NCI-H1092 (cell line): ENCODE measurements at regions not wholly inside any gene's neighbourhood (a gene's known extent, or its start where the extent isn't known, plus 50 kb on each side); places are given as distances from the start of the nearest gene placed in this dataset.
A peak's percentile ranks its signal among the peaks of the same experiment; 100 is the strongest.
"Not testable (repeated sequence)": the region's sequence is repeated elsewhere in the genome, so short reads cannot be mapped to it uniquely, and the experiment has no call there.

ENCODE experiments used
- DNase-seq: peaks from one replicate; lab custom pipeline; 2025; lab: John Stamatoyannopoulos, UW

DNA sequence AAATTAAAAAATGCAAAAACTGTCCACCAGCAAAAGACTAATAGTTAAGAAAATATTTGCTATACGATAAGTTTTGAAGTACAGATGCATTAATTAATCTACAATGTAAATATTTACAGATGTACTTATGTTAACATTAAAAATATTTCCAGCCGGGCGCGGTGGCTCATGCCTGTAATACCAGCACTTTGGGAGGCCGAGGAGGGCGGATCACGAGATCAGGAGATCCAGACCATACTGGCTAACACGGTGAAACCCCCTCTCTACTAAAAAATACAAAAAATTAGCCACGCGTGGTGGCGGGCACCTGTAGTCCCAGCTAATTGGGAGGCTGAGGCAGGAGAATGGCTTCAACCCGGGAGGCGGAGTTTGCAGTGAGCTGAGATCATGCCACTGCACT lies 982.8 kb downstream of the SLC6A15 start:
- not testable (repeated sequence) for DNase-seq

DNA sequence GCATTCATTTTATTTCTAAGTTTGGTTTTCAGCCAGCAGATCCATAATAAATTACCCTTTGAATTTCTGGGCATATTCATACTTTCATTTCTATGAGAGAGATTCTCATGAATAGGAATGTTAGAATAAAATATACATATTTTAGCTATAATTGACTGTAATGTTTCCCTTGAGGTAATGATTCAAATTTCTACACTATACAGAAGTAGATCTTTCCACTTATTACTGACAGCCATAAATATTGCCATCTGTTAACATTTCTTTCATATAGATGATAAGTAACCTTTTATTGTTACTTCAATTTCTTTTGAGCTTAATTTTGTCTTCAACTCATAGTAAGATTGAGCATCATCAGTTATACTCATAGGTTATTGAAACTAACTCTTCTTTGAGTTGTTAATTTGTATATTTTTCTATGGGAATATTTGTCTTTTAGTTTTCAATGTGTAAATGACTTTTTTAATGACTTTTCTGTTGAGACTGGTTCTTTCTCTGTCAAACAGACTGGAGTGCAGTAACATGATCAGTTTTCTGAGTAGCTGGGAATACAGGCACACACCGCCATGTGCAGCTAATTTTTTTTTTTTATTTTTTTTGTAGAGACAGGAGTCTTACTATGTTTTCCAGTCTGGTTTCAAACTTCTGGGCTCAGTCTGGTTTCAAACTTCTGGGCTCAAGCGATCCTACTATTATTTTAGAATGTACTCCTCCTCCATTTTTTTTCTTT lies 991.6 kb downstream of the SLC6A15 start:
- DNase-seq, result no peak

DNA sequence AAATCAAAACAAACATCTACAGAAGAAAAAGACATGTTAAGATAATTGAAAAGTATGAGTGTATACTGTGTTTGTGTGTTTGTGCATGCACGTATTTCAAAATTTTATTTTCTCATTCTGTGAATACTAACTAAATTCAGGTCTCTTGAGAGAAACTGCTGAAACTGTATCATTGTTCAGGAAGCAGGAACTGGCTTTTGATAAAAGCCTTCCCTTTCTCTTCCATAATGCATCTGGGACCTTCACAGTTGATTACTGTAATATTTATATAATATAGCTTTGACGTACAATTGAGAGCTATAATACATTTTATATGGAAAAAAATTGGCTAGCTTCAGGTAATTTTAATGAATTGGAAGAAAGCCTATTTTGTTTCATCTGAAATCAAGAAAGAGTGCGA lies 993.5 kb downstream of the SLC6A15 start:
- DNase-seq, result no peak

DNA sequence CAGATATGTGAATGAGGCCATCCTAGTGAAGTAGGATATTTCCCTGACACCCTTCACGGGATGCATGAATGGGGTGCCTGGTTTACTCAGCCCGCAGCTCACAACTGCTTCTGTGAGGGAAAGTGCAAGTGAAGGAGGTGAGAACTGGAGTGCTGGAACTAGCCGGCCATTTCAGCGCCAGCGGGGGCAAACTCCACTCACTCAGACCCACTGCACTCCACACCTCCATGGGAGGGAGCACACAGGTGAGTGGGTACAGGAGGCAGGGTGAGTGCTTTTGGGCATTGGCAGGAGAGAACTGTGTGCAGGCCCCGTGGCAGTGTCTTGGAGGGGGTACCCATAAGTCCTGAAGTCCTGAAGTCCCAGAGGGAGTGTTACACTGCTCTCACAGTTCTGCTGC lies 1008.4 kb downstream of the SLC6A15 start:
- no peak for DNase-seq

DNA sequence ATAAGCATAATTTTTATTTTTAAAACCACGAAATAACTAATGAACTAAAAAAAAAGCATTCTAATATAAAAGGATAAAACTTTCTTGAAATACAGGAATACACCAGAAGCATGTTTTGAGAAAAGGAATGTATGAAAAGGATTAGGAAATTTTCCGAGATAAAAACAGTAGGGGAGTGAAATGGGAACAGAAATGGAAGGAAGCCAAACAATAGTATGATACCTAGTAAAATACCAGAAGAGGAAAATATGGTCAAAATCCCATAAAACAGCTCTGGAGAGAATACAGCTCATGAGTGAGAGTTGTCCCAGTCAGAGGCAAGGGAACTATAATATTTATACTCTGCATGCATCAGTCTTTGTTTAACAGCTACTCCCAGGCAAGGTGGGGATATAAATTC lies 1016.2 kb downstream of the SLC6A15 start:
- DNase-seq, result no peak

DNA sequence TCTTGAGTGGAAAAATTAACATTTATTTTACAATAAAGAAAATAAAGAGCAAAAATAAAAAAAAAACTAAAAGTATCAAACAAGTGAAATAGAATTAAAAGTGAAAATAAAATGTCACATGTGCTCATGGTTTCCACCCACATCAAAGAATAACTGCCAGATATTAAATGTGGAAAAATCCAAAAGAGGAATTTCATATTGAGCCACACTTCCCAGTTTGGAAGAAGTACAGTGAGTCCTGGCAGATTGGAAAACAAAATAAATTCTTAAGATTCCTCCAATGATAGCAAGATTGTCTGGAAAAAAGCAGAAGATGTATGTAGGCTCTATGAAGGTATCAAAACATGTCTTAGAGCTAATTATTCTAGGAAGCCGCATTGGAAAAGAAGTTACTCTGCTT lies 1019.5 kb downstream of the SLC6A15 start:
- no peak for DNase-seq

DNA sequence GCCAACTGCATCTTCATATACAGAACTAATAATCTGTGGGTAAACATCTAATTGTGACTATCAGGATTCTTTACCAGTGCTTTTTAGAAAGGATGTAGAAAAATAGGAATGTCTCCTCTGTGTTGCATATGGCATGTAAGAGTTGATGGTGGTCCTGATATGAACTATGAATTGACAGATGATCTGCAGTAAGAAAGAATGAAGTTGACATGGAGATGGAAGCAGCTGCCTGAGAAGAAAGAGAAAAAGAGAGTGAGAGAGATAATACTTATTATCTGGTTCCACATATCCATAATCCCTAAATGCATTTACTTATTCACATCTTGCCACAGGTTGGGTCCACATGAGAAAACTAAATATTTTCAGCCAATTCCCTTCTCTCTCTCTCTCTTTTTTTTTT lies 1022.9 kb downstream of the SLC6A15 start:
- DNase-seq, result no peak

DNA sequence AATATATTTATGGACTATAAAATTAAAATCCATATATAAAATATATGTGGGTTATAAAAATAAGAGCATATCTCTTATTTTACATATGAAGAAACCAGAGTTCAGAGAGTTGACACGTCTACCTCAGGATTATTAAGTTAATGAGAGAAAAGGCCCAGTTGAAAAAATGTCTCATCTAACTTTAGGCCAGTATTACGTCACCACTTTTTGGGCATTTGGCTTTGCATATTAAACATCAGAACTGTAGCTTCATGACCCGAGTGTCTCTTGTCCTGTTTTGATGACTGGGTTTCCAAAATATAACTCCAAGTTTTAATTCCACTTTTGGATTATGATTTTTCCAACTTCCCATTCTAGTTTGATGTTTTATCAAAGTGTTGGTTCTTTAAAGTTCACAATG lies 1026.1 kb downstream of the SLC6A15 start:
- DNase-seq, result no peak

DNA sequence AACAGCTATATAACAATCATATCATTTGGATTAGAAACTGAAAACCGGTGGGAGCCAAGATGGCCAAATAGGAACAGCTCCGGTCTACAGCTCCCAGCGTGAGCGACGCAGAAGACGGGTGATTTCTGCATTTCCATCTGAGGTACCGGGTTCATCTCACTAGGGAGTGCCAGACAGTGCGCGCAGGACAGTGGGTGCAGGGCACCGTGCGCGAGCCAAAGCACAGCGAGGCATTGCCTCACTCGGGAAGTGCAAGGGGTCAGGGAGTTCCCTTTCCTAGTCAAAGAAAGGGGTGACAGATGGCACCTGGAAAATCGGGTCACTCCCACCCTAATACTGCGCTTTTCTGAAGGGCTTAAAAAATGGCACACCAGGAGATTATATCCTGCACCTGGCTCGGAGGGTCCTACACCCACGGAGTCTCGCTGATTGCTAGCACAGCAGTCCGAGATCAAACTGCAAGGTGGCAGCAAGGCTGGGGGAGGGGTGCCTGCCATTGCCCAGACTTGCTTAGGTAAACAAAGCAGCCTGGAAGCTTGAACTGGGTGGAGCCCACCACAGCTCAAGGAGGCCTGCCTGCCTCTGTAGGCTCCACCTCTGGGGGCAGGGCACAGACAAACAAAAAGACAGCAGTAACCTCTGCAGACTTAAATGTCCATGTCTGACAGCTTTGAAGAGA lies 1041.5 kb downstream of the SLC6A15 start:
- not testable (repeated sequence) for DNase-seq

DNA sequence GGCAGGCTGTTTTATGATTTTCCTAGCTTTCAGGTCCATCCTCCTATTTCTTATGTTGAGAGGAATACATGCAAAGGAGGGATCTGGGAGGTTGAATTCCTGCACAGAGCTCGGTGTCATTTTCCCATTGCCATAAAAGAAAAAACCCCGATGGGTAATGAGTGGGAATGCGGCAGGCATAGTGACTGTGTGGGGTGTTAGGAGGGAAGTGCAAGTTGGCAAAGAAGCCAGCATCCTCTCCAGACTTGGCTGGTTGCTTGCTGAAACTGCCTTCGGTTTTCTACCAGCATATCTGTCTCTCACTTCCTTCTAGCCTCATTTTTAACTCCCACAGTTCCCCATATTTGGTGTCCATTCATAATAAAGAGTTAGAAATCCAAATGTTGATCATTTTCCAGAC lies 1046.1 kb downstream of the SLC6A15 start:
- no peak for DNase-seq

DNA sequence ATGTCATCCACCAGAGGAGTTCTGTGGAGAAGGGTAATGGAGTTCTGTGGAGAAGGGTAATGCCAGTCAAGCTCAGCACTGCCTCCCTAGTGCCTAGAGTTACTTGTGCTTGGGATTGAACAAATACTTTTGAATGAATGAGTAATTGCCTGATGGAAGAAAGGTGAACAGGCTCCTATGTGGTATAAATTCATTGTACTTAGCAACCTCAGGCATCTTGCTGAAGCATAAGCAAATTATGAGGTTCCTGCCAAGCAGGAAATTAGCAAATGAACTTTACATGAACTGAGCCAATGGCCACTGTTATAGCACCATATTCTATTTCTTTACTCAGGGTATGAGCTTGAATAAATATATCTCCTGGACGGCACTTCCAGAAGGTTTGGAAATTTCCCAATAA lies 1047.2 kb downstream of the SLC6A15 start:
- no peak for DNase-seq

DNA sequence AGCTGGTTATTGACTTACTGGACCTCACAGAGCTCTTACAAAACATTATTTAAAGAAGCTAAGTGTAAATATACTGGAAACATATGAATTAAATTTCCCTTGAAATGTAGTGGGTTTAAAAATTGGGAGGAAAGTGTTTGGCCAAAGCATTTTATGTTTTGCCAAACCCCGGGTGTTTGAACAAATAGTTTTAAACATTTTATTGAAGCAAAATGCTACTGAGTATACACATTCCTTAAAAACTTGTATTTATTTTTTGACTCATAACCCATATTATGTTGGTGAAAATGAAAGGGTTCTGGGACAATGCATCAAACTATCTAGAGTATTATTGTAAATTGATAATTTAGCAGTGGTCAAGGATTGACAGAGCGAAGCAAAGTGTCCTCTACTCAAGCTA lies 1048.5 kb downstream of the SLC6A15 start:
- DNase-seq, result no peak

DNA sequence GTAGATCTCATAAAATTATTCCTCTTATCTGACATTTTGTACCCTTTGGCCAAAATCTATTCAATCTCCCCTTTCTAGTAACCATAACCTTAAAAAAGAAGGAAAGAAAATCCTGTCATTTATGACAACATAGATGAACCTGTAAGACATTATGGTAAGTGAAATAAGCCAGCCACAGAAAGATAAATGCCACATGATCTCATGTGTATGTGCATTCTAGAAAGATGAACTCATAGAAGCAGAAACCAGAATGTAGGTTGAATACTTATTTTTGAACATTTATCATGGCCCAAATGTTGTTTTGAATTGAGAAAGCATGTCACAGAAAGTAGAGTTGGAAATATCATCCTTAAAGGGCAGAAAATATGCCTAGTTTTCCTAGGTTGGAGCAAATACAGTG lies 1053.6 kb downstream of the SLC6A15 start:
- DNase-seq, result no peak

DNA sequence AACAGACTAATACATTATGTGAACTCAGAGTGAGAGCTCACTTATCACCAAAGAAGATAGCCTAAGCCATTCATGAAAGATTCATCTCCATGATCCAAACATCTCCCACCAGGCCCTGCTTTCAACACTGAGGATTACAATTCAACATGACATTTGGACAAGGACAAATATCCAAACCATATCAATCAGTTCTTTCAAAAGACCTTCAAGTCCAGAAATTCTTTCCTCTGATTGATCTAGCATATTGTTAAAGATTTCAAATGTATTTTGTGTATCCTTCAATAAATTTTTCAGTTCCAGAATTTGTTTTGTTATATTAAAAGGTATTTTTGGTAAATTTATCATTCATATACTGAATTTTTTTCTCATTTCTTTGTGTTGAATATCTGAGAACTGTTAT lies 1055.8 kb downstream of the SLC6A15 start:
- DNase-seq, result no peak

DNA sequence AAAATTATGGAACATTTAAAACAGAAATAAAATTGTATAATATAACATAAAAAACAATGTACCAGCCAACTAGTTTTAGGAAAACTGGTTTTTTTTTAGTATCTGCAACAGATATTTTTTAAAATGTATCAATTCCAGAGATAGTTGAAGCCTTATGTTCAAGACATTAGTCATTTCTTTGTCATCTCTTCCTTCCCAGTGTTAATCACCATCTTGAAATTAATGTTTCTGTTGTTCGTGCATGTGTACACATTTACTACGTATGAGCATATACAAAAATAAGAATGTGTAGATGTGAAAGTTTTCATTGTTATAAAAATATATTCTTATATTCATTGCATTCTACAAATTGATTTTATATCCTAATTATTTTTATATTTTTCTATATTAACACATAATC lies 1062.1 kb downstream of the SLC6A15 start:
- no peak for DNase-seq

DNA sequence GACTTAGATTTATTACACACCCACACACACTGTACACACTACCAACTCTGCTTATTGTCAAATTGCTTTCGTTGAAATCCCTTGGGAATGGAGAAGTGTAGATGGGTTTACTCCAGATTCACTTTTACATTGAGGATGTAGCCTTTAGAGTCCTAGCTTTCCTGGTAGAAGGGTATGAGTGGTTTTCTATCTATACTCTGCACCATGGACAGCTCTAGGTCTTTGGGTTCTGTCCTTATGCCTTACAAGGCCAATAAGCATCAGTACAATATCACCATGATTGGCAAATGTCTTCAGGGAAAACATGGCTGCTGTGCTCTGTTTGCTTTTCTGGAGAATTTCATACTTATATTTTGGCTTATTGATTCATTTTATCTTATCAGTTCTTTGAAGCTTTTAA lies 1063.9 kb downstream of the SLC6A15 start:
- no peak for DNase-seq

DNA sequence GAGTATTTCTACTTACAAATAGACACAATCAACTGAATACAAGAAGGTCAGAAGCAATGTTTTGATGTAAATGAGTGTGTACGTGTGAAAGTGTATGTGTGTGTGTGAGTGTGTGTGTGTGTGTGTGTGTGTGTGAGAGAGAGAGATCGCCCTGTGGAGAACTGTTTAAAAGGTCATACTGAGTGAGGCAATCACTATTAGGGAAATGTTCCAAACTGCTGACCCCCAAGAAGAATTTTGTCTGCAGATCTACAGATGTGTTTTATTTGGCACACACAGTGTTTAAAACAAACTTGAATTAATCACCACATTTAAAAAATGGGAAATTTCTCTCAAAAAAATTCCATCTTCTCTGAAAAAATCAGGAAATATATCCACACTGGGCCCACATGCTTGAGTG lies 1069.1 kb downstream of the SLC6A15 start:
- DNase-seq, result no peak

DNA sequence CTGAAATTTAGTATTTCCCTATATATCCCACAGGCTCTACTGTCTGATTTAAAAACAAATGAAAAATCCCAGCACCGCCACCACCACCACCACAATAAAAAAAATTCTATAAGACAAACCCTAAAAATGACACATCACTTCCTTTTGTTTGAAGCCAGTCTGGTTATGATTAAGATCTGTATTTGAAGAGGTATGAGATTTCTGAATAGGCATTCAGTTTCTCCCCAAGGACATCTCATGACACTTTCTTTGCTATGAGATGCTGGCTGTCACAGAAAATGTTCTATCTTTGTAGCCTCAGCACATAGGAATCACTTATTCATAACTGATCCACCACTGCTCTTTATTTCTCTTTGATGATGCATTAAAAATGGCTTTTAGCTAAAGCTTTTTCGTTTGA lies 1071.0 kb downstream of the SLC6A15 start:
- DNase-seq, result no peak

DNA sequence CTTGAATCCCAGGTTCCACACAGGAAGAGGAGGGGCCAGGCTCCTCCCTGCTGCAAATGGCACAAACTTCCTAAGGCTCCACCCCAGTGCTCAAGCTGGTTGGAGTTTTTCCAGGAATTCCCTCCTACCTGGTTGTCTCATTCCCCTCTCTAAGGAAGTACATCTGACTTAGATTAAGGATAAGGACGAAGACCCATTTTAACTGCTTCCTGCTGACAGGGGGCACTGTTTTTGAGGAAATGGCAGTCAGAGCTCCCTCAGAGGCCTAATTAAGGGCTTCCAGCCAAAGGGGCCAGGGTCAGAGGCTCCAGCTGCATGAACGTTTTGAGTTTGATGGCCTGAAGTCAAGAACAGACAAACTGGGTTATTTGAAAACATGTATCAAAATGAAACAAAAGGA lies 1084.7 kb downstream of the SLC6A15 start:
- DNase-seq, result no peak

DNA sequence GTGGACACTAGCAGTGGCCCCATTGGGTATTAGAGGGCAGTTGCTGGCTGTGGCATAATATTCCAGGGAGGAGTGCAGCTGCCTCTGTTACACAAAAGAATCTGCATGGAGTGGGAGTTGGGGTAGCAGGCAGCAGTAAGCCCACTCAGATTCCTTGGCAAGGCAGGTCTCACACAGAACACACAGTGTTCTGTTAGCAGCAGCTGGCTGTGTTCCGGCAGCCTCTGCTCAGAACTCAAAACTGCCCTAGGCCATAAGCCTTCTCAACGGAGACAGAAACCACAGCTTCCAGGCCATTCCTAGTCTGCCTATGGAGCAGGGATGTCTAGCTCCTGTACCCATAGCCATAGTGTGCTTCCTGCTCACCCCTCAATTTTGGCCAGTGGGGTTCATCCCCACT lies 1085.4 kb downstream of the SLC6A15 start:
- DNase-seq, result no peak

DNA sequence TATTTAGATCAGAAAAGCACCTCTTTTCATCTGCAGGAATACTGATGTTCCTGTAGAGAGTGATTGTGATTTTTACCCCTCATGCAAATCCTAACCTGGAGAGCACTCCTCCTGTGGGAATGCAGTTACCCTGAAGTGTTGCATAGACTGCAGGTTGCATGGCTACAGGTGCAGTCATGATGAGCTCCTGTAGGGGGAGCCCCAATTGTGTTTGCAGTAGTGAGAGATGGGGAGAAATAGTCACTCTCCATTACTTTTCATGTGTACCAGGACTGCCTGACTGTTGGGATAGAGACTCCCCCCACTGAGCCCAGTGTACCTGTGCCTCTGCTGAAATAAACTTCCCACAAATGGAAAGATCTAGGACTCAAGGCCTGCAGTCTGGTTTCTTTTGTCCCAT lies 1086.5 kb downstream of the SLC6A15 start:
- DNase-seq, result no peak

DNA sequence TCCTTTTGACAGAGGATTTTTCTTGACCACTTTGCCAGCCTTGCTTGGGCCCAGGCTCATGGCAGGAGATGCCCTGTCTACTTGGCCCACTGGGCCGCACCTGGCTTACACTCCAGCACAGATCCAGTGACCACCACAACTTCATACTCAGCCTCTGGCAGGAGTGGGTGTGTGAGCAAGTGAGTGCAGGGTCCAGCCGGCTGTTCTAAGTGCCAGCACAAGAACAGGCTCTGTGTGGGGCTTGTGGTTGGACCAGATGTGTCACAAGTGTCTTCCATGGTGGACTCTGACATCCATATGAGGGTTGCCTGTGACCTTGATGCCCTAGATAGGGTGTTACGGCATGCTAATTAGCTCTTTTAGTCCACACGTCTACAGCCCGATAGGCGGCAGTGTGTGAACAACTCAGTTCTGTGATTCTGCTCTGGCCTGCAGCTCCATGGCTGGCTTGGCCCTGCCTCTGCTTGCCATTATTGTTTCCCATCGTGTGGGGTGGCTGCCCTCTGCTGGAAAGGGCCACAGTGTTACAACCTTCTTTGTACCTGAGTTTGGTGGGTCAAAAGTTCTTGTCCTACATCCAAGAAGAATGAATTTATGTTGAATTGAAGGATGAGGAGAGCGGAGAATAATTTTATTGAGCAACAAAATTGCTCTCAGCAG lies 1089.1 kb downstream of the SLC6A15 start:
- peak; percentile 8 for DNase-seq

DNA sequence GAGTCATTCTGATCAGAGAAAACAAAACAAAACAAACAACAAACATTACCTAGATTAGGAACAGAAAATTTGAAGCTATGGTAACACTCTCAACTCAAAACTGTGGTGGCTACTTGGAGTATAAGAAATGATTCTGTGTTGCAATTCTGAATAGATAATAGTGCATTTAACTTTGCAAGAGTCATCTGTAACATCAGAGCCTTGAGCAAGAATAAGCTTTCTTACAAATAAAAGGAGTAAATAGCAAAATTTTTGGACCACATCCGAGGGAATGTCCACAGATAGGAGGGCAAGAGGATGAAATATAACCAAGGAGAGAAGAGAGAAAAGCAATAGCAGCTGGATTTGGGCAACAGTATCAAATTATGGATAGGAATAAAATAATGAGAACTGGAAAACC lies 1090.6 kb downstream of the SLC6A15 start:
- DNase-seq, result no peak
